ENCODE measurements at regions not wholly inside any gene's neighbourhood (a gene's known extent, or its start where the extent isn't known, plus 50 kb on each side); places are given as distances from the start of the nearest gene placed in this dataset.
"Not testable (repeated sequence)": the region's sequence is repeated elsewhere in the genome, so short reads cannot be mapped to it uniquely, and the experiment has no call there.

GRCh38 chr11:119572481-119573424 lies 149.8 kb upstream of the THY1 start:
- WGBS, result 85% methylated on average over 12 of the region's 13 CpGs
- Histone ChIP-seq H3K36me3 (no peaks in the 10 kb centered on the region), H3K27me3 (peaks cover 0 to 4% (median 0%) of the 10 kb centered on the region in 4 donors), H3K27ac (replicated peaks in 1 of 4) (no peak overlapping the region), H3K9me3 (no peaks in the 10 kb centered on the region), H3K4me3 (no peak overlapping the region), H3K4me1 (peaks cover 8 to 14% (median 12%) of the 10 kb centered on the region in 4 donors)
- intact Hi-C loops (cut with DNase I), result no loop called here
- TF ChIP-seq EP300 (IDR thresholded peaks at IDR 0.05) (no peak), POLR2AphosphoS5 (IDR thresholded peaks at IDR 0.05) (no peak), CTCF (IDR thresholded peaks at IDR 0.05) (no peak), POLR2A (IDR thresholded peaks at IDR 0.05; ENCODE audit: low read depth) (no peak)
- DNase-seq (ENCODE audit: extremely low spot score), result no peak

- Histone ChIP-seq H3K4me1 (peaks cover 10 to 17% (median 15%) of the 10 kb centered on the region in 4 donors), H3K27ac (replicated peaks in 1 of 4) (no peak overlapping the region), H3K36me3 (no peaks in the 10 kb centered on the region), H3K9me3 (no peaks in the 10 kb centered on the region), H3K27me3 (peaks cover 0 to 4% (median 0%) of the 10 kb centered on the region in 4 donors), H3K4me3 (no peak overlapping the region)
- intact Hi-C loops (cut with DNase I), result no loop called here
- no peak for DNase-seq (ENCODE audit: extremely low spot score)
- 100% methylated on average over 3 of the region's 3 CpGs for WGBS
- TF ChIP-seq POLR2A (IDR thresholded peaks at IDR 0.05; ENCODE audit: low read depth) (no peak), POLR2AphosphoS5 (IDR thresholded peaks at IDR 0.05) (no peak), CTCF (IDR thresholded peaks at IDR 0.05) (no peak), EP300 (IDR thresholded peaks at IDR 0.05) (no peak)
Measured at GRCh38 chr11:119571311-119571710, 148.3 kb upstream of the THY1 start.

DNA sequence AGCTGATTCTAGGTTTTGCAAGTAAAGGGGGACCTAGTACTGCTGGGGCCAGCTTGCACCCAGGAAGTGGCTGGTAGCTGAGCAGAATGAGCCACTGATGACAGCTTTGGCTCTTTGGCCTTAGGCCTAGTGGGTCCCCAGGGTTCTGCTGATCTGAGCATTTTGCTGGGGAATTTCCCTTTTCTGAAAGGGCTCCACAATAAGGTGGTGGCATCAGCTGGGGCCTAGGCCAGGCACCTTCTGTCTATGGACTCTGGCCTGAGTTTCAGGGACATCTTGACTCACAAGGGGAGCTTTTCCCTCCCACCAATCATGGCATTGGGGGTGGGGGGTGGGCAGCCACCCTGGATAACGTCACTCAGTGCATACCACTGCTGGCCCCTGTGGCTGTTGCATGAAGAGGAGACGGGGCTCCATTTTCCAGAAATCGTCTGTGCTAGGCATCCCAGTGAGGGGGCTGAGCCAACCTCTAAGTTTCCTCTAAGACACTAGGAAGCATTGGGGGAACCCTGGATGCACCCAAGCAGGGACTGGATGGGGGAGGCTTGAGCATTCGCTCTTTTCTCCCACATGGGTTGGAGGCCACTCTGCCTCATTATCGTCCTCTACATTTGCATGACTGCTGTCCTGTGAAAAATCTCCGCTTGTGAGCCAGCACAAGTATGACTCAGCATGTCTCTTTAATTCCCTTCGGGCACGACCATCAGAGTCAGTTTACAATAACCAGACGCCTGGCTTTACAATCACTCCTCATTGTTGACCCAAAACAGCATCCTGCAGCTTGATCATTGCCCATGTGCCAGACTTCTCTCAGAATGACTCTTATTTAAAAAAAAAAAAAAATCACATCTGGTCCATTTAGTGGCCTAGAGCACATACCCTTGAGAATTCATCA lies 145.0 kb upstream of the THY1 start:
- Histone ChIP-seq H3K4me1 (peaks cover 10 to 17% (median 15%) of the 10 kb centered on the region in 4 donors), H3K36me3 (no peaks in the 10 kb centered on the region), H3K4me3 (no peak overlapping the region), H3K9me3 (no peaks in the 10 kb centered on the region), H3K27ac (replicated peaks in 1 of 4) (no peak overlapping the region), H3K27me3 (peaks cover 0 to 2% (median 0%) of the 10 kb centered on the region in 4 donors)
- 47% methylated on average over 9 of the region's 9 CpGs for WGBS
- intact Hi-C loops (cut with DNase I), result no loop called here
- peak in 1 of 2 donors; percentile 24 for TF ChIP-seq POLR2AphosphoS5 (IDR thresholded peaks at IDR 0.05)
- no peak for TF ChIP-seq EP300 (IDR thresholded peaks at IDR 0.05)
- no peak for DNase-seq (ENCODE audit: extremely low spot score)

DNA sequence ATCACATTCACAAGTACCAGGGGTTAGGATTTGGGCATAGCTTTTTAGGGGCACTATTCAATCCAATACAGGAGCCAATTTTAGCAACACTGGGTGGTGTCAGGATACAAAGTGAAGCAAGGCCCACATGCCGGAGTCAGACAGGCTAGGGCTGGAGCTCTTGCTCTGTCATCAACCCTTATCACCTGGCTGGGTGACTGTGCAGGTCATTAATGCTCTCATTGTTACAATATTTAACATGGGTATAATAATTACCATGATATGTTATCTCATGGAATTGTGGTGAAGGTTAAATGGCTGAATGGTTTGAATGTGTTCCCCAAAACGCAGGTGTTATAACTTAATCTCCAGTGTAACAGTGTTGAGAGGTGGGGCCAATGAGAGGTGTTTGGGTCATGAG lies 143.3 kb upstream of the THY1 start:
- H3K4me3 ChIP-seq, result no peak overlapping the region
- intact Hi-C loops (cut with DNase I), result no loop called here

GRCh38 chr11:119565693-119566092 lies 142.7 kb upstream of the THY1 start:
- peaks cover 10 to 17% (median 15%) of the 10 kb centered on the region in 4 donors for H3K4me1 ChIP-seq
- intact Hi-C loops (cut with DNase I); H3K27me3 ChIP-seq; H3K9me3 ChIP-seq; DNase-seq (ENCODE audit: extremely low spot score); H3K36me3 ChIP-seq; H3K4me3 ChIP-seq; H3K27ac ChIP-seq (replicated peaks in 1 of 4): not testable (repeated sequence)

More for the DNA sequence above, 143.3 kb upstream of the THY1 start:
- 87% methylated on average over 2 of the region's 2 CpGs for WGBS
- no peaks in the 10 kb centered on the region for H3K27me3 ChIP-seq
- TF ChIP-seq POLR2A (IDR thresholded peaks at IDR 0.05; ENCODE audit: low read depth) (no peak), POLR2AphosphoS5 (IDR thresholded peaks at IDR 0.05) (no peak), EP300 (IDR thresholded peaks at IDR 0.05) (no peak), CTCF (IDR thresholded peaks at IDR 0.05) (no peak)
- H3K9me3 ChIP-seq, result no peaks in the 10 kb centered on the region
- DNase-seq (ENCODE audit: extremely low spot score), result no peak
- H3K4me1 ChIP-seq, result peaks cover 10 to 17% (median 15%) of the 10 kb centered on the region in 4 donors
- H3K27ac ChIP-seq (replicated peaks in 1 of 4), result no peak overlapping the region
- no peaks in the 10 kb centered on the region for H3K36me3 ChIP-seq
